ENCODE measurements at regions not wholly inside any gene's neighbourhood (a gene's known extent, or its start where the extent isn't known, plus 50 kb on each side); places are given as distances from the start of the nearest gene placed in this dataset.
"Not testable (repeated sequence)": the region's sequence is repeated elsewhere in the genome, so short reads cannot be mapped to it uniquely, and the experiment has no call there.

DNA sequence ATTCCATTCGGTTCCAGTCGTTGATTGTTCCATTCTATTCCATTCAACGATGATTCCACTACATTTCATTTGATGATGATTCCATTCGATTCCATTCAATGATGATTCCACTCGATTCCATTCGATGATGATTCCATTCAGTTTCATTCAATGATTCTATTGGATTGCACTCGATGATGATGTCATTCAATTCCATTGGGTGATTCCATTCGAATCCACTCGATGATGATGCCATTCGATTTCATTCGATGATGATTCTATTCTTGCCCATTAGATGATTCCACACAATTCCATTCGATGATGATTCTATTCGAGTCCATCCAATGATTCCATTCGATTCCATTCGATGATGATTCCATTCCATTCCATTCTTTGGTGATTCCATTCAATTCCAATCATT is 1283.7 kb downstream of the TP53TG3F start:
- intact Hi-C loops (cut with DNase I) = no loop called here
- ATAC-seq (ENCODE audit: poor library complexity) (no peak), DNase-seq (no peak)

DNA sequence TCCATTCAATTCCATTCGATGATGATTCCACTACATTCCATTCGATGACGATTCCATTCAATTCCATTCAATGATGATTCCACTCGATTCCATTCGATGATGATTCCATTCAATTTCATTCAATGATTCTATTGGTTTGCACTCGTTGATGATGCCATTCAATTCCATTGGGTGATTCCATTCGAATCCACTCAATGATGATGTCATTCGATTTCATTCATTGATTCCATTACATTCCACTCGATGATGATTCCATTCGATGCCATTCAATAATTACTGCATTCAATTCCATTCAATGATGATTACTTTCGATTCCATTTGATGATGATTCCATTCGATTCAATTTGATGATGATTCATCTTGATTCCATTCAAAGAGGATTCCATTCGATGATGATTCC is 1299.4 kb downstream of the TP53TG3F start:
- ATAC-seq (ENCODE audit: poor library complexity) (no peak), DNase-seq (no peak)
- intact Hi-C loops (cut with DNase I) = no loop called here

DNA sequence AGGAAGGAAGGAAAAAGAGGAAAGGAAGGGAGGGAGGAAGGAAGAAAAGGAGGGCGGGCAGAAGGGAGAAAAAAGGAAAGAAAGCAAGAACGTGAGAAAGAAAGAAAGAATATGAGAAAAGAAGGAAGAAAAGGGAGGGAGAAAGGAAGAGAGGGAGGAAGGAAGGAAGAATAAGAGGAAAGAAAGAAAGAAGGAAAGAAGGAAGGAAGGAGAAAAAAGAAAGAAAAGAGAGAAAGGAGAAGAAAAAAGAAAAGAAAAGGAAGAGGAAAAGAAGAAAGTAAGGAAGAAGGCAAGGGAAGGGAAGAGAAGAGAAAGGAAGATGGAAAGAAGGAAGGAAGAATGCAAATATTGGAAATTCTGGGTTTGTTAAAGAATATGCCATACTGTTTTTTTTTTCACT is 1332.4 kb downstream of the TP53TG3F start:
- intact Hi-C loops (cut with DNase I); ATAC-seq (ENCODE audit: poor library complexity); DNase-seq: not testable (repeated sequence)

DNA sequence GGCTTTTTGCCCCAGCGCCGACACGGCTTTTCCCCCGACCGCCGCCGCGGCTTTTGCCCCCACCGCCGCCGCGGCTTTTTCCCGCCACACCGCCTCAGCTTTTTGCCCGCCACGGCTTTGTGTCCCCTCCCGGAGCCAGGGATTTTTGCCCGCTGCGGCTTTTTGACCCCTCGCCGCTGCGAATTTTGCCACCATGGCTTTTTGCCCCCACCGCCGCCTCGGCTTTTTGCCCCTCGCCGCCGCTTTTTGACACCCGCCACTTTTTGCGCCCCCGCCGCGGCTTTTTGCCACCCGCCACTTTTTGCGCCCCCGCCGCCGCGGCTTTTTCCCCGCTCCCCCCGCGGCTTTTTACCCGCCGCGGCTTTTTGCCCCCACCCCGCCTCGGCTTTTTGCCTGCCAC is 1342.5 kb downstream of the TP53TG3F start:
- no peak for DNase-seq
- ATAC-seq (ENCODE audit: poor library complexity) = no peak
- intact Hi-C loops (cut with DNase I) = no loop called here

DNA sequence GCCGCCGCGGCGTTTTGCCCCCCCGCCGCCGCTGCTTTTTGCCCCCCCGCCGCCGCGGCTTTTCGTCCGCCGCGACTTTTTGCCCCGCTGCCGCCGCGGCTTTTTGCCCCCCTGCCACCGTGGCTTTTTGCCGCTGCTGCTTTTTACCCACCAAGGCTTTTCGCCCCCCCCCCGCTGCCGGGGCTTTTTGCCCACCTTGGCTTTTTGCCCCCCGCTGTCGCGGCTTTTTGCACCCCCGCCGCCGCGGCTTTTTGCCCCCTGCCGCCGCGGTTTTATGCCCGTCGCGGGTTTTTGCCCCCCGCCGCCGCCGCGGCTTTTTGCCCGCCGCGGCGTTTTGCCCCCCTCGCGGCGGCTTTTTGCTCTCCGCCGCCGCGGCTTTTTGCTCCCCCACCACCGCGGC is 1343.0 kb downstream of the TP53TG3F start:
- DNase-seq (no peak), ATAC-seq (ENCODE audit: poor library complexity) (no peak)
- intact Hi-C loops (cut with DNase I) = no loop called here

DNA sequence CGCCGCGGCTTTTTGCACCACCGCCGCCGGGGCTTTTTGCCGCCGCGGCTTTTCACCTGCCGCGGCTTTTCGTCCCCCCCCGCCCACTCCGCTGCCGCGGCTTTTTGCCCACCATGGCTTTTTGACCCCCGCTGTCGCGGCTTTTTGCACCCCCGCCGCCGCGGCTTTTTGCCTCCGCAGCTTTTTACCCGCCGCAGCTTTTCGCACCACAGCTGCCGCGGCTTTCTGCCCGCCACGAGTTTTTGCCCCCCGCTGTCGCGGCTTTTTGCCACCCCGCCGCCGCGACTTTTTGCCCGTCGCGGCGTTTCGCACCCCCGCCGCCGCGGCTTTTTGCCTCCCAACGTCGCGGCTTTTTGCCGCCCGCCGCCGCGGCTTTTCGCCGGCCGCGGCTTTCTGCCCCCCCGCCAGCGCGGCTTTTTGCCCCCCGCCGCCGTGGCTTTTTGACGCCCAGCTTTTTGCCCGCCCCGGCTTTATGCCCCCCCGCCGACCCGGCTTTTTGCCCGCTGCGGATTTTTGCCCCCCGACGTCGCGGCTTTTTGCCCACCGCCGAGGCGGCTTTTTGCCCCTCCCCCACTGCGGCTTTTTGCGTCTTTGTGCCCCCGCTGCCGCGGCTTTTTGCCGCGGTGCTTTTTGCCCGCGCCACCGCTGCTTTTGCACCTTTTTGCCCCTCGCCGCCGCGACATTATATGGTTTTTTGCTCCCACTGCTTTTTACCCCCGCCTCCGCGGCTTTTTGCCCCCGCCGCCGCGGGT is 1343.6 kb downstream of the TP53TG3F start:
- ATAC-seq (ENCODE audit: poor library complexity) = no peak
- intact Hi-C loops (cut with DNase I) = no loop called here
- no peak for DNase-seq

DNA sequence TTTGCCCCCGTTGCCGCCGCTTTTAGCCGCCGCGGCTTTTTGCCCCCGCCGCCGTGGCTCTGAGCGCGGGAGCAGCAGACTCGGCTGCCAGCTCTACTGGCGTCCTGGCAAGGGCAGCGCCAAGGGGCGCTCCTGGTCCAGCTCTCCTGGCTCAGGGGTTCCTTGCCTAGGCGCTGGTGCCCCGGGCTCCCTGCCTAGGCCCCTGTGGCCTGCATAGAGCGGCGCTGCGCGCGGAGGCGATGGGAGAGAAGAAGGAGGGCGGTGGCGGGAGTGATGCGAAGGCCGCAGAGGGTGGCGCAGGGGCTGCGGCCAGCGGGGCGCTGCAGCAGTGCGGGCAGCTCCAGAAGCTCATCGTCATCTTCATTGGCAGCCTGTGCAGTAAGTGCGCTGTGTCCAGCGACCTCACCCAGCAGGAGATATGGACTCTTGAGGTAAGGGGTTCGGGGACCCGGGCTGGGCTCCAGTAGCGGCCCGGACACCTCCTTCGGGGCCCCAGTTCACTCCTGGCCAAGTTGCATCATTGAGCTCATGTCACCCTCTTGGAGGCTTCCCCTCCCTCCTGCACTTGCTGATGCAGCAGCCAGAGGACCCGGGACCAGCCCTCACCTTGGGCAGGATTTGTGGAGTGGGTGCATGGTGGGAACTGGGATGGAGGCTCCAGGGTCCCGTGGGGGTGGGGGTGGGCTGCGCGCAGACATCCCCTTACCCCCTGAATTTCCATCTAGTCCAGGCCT is 1344.4 kb downstream of the TP53TG3F start:
- intact Hi-C loops (cut with DNase I) = no loop called here
- ATAC-seq (ENCODE audit: poor library complexity) (no peak), DNase-seq (peak; percentile 36)

DNA sequence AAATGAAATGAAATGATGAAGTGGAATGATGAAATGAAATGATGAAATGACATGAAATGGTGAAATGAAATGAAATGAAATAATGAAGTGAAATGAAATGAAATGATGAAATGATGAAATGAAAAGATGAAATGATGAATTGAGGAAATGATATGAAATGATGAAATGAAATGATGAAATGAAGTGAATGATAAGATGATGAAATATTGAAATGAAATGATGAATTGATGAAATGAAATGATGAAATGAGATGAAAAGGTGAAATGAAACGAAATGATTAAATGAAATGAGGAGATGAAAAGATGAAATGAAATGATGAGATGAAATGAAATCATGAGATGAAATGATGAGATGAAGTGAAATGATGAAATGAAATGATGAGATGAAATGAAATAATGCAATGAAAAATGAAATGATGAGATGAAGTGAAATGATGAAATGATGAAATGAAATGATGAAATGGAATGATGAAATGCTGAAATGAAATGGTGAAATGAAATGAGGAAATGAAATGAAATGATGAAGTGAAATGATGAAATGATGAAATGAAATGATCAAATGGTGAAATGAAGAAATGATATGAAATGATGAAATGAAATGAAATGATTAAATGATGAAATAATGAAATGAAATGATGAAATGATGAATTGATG is 1347.7 kb downstream of the TP53TG3F start:
- intact Hi-C loops (cut with DNase I); DNase-seq; ATAC-seq (ENCODE audit: poor library complexity): not testable (repeated sequence)

DNA sequence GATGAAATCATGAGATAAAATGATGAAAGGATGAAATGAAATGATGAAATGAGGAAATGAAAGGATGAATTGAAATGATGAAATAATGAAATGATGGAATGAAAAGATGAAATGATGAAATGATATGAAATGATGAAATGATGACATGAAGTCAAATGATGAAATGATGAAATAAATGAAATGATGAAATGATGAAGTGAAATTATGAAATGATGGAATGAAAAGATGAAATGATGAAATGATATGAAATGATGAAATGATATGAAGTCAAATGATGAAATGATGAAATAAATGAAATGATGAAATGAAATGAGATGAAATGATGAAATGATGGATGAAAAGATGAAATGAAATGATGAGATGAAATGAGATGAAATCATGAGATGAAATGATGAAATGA is 1348.4 kb downstream of the TP53TG3F start:
- intact Hi-C loops (cut with DNase I); DNase-seq; ATAC-seq (ENCODE audit: poor library complexity): not testable (repeated sequence)

DNA sequence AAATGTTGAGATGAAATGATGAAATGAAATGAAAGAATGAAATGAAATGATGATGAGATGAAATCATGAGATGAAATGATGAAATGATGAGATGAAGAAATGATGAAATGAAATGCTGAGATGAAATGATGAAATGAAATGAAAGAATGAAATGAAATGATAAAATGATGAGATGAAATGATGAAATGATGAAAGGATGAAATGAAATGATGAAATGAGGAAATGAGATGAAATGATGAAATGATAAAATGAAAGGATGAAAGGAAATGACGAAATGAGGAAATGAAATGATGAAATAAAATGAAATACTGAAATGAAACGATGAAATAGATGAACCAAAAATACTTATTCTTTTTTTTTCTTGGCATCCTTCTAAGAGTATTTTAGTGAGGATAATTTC is 1349.1 kb downstream of the TP53TG3F start:
- DNase-seq; intact Hi-C loops (cut with DNase I); ATAC-seq (ENCODE audit: poor library complexity): not testable (repeated sequence)

All from Right ventricle myocardium superior (tissue), 1 donor.